Tibial artery (tissue), 4 donors: ENCODE measurements at regions not wholly inside any gene's neighbourhood (a gene's known extent, or its start where the extent isn't known, plus 50 kb on each side); places are given as distances from the start of the nearest gene placed in this dataset.

Source experiments
- DNase-seq, 2 donors: peaks; one replicate each; pipeline ENCODE4 v3.0.0-alpha.2; 2019
- H3K27ac ChIP-seq, 2 donors: fragments of 200-600 bp; sonication (generic) in 1 of 2; 1 replicate in 1 of 2; 2 replicates in 1 of 2; pipeline ENCODE4 v1.5.1; 2018 to 2019; ENCODE audit warnings: mild to moderate bottlenecking in 1 of 2
- H3K27me3 ChIP-seq, 2 donors: fragments of 200-600 bp; sonication (generic) in 1 of 2; one replicate each; pipeline versions ENCODE4 v1.5.1 to v1.6.0; 2016 to 2019
- H3K36me3 ChIP-seq, 3 donors: fragments of 200-600 bp; sonication (generic) in 2 of 3; one replicate each; pipeline ENCODE4 v1.5.1; 2016 to 2019; ENCODE audit warnings: mild to moderate bottlenecking in 2 of 3
- H3K4me1 ChIP-seq, 4 donors: fragments of 200-600 bp; sonication (generic) in 2 of 4; 1 replicate in 3 of 4; 2 replicates in 1 of 4; pipeline ENCODE4 v1.5.1; 2016 to 2019
- H3K4me3 ChIP-seq, 2 donors: fragments of 200-600 bp; sonication (generic) in 1 of 2; 1 replicate in 1 of 2; 2 replicates in 1 of 2; pipeline ENCODE4 v1.5.1; 2018 to 2019; ENCODE audit warnings: mild to moderate bottlenecking in 2 of 2
- H3K9me3 ChIP-seq, 3 donors: fragments of 200-600 bp; sonication (generic) in 1 of 3; one replicate each; pipeline ENCODE4 v1.5.1; 2016 to 2019
- CTCF ChIP-seq, 2 experiments: fragments of 200-600 bp in 1 of 2; fragments of 450-650 bp in 1 of 2; IDR thresholded peaks; one replicate each; pipeline ENCODE4 v1.5.1; 2017 to 2019; ENCODE audit warnings: antibody characterized with exemption in 2 of 2, mild to moderate bottlenecking in 1 of 2, moderate library complexity in 1 of 2
- intact Hi-C: fragments of 100-400 bp; cut with DNase I; formaldehyde crosslinking; loops from one replicate; pipeline ENCODE4 v1.15.0; 2023; ENCODE audit warnings: low total_unique reads

- no peak for TF ChIP-seq CTCF (IDR thresholded peaks at IDR 0.05)
- no peak overlapping the region for H3K4me3 ChIP-seq
- intact Hi-C loops, result loop anchor here (10.0 kb wide), 1 partner anchor 162 kb away; the partner anchor contains the start of gene CITED2
- no peaks in the 10 kb centered on the region for H3K27me3 ChIP-seq
- no peaks in the 10 kb centered on the region for H3K9me3 ChIP-seq
- H3K27ac ChIP-seq, result peak overlapping the region in 1 of 2 donors; percentile 23
- DNase-seq, result no peak
- H3K36me3 ChIP-seq, result no peaks in the 10 kb centered on the region
- peaks cover 6 to 48% (median 25%) of the 10 kb centered on the region in 4 donors for H3K4me1 ChIP-seq
Observed at GRCh38 chr6:139536751-139537617, 162.5 kb upstream of the CITED2 start.

- H3K4me1 ChIP-seq, result peaks cover 6 to 30% (median 15%) of the 10 kb centered on the region in 4 donors
- H3K4me3 ChIP-seq, result no peak overlapping the region
Observed at GRCh38 chr6:139534472-139535115, 160.1 kb upstream of the CITED2 start.

GRCh38 chr6:139533573-139534471 is 159.4 kb upstream of the CITED2 start:
- H3K27ac ChIP-seq, result peak overlapping the region; percentile 19 to 55
- no peak overlapping the region for H3K4me3 ChIP-seq
- intact Hi-C loops, result loop anchor here (10.0 kb wide), 1 partner anchor 159 kb away; the partner anchor contains the start of gene CITED2
- TF ChIP-seq CTCF (IDR thresholded peaks at IDR 0.05), result no peak
- DNase-seq, result no peak
- peaks cover 6 to 25% (median 15%) of the 10 kb centered on the region in 4 donors for H3K4me1 ChIP-seq
- no peaks in the 10 kb centered on the region for H3K36me3 ChIP-seq
- H3K27me3 ChIP-seq, result no peaks in the 10 kb centered on the region
- H3K9me3 ChIP-seq, result no peaks in the 10 kb centered on the region

More at GRCh38 chr6:139534472-139535115, 160.1 kb upstream of the CITED2 start:
- intact Hi-C loops, result loop anchor here (10.0 kb wide), 1 partner anchor 160 kb away; the partner anchor contains the start of gene CITED2
- TF ChIP-seq CTCF (IDR thresholded peaks at IDR 0.05), result no peak
- Histone ChIP-seq H3K9me3 (no peaks in the 10 kb centered on the region), H3K27me3 (no peaks in the 10 kb centered on the region), H3K36me3 (no peaks in the 10 kb centered on the region), H3K27ac (peak overlapping the region; percentile 19 to 55)
- no peak for DNase-seq

GRCh38 chr6:139533171-139533570 is 158.7 kb upstream of the CITED2 start:
- intact Hi-C loops, result loop anchor here (10.0 kb wide), 1 partner anchor 158 kb away; the partner anchor contains the start of gene CITED2
- TF ChIP-seq CTCF (IDR thresholded peaks at IDR 0.05), result no peak
- Histone ChIP-seq H3K9me3 (no peaks in the 10 kb centered on the region), H3K36me3 (no peaks in the 10 kb centered on the region), H3K27me3 (no peaks in the 10 kb centered on the region), H3K27ac (peak overlapping the region; percentile 19 to 55), H3K4me3 (no peak overlapping the region), H3K4me1 (peaks cover 6 to 25% (median 15%) of the 10 kb centered on the region in 4 donors)
- DNase-seq, result no peak
